ENCODE measurements at regions not wholly inside any gene's neighbourhood (a gene's known extent, or its start where the extent isn't known, plus 50 kb on each side); places are given as distances from the start of the nearest gene placed in this dataset.

DNA sequence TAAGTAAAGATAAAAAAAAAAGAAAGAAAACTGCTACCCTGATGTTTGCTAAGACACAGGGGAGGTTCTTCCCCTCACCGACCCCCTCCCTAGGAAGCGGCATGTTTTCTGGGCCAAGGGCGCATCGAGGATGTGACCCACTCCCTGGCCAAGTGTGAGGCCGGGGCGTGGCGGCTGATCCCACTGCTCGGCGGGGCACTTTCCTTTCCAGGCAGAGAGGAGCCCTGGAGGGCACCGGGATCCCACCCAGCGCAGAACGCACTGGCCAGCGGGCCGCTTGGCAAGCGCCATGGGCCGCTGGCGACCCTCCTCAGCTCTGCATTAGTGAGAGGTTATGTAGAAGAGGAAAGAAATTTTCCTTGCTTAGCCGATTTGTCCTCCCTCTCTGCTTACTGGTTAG, 93.4 kb downstream of the ZNF736 start:
- TF ChIP-seq ZFX (CRISPR knock-in tag; IDR thresholded peaks at IDR 0.05; ENCODE audit: low read depth) (no peak), JUNB (CRISPR knock-in tag; IDR thresholded peaks at IDR 0.05; ENCODE audit: borderline replicate concordance) (no peak), NR1H2 (CRISPR knock-in tag; IDR thresholded peaks at IDR 0.05; ENCODE audit: borderline replicate concordance, low read depth) (no peak), TAF1 (CRISPR knock-in tag; IDR thresholded peaks at IDR 0.05) (no peak), ELF1 (CRISPR knock-in tag; IDR thresholded peaks at IDR 0.05) (no peak), REL (CRISPR knock-in tag; conservative IDR thresholded peaks at IDR 0.05) (no peak), SPEN (CRISPR knock-in tag; IDR thresholded peaks at IDR 0.05; ENCODE audit: low read depth) (no peak), HNRNPUL1 (IDR thresholded peaks at IDR 0.05; ENCODE audit: low read depth, low read length) (no peak), JUN (CRISPR knock-in tag; IDR thresholded peaks at IDR 0.05) (no peak)
- TF ChIP-seq, protein P1, sequence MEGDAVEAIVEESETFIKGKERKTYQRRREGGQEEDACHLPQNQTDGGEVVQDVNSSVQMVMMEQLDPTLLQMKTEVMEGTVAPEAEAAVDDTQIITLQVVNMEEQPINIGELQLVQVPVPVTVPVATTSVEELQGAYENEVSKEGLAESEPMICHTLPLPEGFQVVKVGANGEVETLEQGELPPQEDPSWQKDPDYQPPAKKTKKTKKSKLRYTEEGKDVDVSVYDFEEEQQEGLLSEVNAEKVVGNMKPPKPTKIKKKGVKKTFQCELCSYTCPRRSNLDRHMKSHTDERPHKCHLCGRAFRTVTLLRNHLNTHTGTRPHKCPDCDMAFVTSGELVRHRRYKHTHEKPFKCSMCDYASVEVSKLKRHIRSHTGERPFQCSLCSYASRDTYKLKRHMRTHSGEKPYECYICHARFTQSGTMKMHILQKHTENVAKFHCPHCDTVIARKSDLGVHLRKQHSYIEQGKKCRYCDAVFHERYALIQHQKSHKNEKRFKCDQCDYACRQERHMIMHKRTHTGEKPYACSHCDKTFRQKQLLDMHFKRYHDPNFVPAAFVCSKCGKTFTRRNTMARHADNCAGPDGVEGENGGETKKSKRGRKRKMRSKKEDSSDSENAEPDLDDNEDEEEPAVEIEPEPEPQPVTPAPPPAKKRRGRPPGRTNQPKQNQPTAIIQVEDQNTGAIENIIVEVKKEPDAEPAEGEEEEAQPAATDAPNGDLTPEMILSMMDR (CRISPR knock-in tag; IDR thresholded peaks at IDR 0.05) = no peak
